DMS53 treated with DMSO at 0.1 percent for 48 hours (cell line): ENCODE measurements at regions not wholly inside any gene's neighbourhood (a gene's known extent, or its start where the extent isn't known, plus 50 kb on each side); places are given as distances from the start of the nearest gene placed in this dataset.
"Not testable (repeated sequence)": the region's sequence is repeated elsewhere in the genome, so short reads cannot be mapped to it uniquely, and the experiment has no call there.

Experiments
- DNase-seq: peaks from one replicate; lab custom pipeline; 2025; ENCODE audit not compliant: unreplicated experiment; lab: John Stamatoyannopoulos, UW

- no peak for DNase-seq
Measured at GRCh38 chr12:62044450-62045135, 215.6 kb upstream of the USP15 start.

DNA sequence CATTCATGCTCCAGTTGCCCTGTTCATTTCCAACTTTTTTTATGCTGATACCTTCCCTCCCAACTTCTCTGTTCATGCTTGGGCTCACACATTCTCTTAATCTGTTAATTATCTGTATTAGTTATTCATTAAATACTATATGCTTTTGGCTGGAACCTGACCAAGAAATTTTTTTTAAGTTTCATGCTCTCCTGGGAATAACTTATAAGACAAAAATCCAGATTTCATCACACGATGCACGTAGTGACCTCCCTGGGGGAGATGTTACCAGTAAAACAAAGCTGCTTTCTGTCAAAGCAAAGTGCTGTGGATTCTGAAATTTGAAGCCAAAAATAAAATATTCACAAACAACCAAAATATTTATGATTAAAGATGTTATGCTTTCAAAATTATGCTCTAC, 215.0 kb upstream of the USP15 start:
- DNase-seq = no peak

- DNase-seq = no peak
Measured at GRCh38 chr12:62050785-62051184, 209.4 kb upstream of the USP15 start.

- no peak for DNase-seq
Measured at GRCh38 chr12:62069976-62070375, 190.2 kb upstream of the USP15 start.

DNA sequence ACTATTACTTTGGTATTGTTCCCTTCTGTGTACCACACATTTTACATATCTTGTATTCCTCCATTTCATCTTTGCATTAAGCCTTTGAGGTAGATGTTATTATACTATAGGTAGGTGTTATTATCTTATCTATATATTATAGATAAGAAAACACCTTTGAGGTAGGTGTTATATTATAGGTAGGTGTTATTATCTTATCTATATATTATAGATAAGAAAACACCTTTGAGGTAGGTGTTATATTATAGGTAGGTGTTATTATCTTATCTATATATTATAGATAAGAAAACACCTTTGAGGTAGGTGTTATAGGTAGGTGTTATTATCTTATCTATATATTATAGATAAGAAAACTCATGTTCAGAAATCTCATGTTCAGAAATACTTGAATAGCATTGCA, 187.0 kb upstream of the USP15 start:
- not testable (repeated sequence) for DNase-seq

- DNase-seq = no peak
Measured at GRCh38 chr12:62075870-62076269, 184.3 kb upstream of the USP15 start.

DNA sequence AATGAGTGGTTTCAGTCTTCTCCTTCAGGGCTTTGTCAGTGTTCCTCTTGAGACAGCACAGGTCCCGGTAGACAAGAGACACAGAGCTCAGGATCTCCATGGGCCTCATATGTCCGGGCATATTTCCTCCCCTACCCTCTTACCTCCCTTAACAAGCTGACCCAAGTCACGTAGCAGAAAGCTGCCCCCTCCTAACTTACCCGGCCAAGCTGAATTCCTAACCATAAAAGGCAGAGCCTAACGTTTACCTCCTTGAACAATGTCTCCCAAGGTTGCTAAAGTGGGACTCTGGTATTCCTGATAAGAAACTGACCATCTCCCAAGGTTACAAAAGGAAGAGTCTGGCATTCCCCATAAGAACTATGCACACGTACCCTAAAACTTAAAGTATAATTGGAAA, 182.2 kb upstream of the USP15 start:
- DNase-seq = no peak

GRCh38 chr12:62082448-62082847, 177.8 kb upstream of the USP15 start:
- DNase-seq = no peak

DNA sequence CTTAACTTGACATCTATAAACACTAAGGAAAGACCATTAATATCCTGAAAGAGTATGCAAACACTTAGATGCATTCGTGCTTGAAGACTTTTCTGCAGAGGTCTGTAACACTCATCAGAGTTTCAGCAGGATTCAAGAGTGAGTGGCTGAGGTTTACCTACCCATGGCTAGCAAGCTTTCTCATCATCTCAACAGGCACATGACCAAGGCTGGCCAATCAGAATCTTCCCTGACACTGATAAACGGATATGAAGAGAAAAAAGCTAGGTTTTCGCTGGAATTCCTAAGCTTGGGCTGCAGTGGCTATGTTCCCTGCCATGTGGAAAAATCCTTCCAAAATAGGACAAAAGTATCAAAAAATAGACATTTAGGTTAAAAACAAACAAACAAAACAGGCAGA, 162.1 kb upstream of the USP15 start:
- DNase-seq = peak; percentile 25

DNA sequence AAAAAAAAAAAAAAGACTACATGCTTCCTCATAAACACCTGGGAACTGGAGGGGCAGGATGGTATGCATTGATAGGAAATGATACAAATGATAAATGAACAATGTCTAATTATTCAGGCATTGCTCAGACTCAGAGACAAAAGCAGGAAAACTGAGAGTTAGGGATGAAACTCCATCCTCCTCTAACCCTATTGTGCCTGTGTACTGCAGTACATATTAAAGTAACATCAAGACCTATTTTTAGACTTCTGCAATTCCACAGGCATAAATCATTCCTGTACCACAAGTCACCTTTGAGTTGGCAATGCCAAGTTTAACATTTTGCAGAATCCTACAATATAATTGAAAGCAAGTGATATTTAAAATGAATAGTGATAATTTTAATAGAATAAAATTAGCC, 156.5 kb upstream of the USP15 start:
- no peak for DNase-seq

GRCh38 chr12:62106547-62107185, 153.5 kb upstream of the USP15 start:
- DNase-seq = no peak

DNA sequence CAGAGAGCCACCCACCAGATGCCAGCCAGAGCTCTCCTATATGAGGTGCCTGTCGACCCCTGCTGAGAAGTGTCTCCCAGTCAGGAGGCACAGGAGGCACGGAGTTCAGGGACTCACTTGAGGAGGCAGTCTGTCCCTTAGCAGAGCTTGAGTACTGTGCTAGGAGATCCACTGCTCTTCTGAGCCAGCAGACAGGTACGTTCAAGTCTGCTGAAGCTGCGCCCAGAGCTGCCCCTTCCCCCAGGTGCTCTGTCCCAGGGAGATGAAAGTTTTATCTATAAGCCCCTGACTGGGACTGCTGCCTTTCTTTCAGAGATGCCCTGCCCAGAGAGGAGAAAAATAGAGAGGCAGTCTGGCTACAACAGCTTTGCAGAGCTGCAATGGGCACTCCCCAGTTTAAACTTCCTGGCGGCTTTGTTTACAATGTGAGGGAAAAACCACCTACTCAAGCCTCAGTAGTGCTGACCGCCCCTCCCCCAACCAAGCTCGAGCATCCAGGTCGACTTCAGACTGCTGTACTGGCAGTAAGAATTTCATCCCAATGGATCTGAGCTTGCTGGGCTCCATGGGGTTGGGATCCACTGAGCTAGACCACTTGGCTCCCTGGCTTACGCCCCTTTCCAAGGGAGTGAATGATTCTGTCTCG, 146.7 kb upstream of the USP15 start:
- peak; percentile 17 for DNase-seq

DNA sequence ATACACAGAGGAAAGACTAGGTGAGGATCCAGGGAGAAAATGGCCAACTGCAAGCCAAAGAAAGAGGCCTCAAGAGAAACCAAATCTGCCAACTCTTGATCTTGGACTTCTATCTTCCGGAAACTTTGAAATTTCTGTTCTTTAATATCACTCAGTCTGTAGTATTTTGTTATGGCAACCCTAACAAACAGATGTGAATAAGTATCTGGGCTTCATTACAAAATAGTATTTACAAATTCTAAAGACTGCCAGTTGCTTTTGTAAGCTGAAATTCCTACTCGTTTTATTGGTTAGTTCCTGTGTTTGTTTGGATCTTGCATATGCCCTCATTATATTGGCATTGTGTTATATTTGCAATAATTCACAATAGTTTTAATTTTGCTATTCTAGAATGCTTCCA, 143.2 kb upstream of the USP15 start:
- no peak for DNase-seq

GRCh38 chr12:62123721-62124203, 136.4 kb upstream of the USP15 start:
- peak; percentile 70 for DNase-seq

DNA sequence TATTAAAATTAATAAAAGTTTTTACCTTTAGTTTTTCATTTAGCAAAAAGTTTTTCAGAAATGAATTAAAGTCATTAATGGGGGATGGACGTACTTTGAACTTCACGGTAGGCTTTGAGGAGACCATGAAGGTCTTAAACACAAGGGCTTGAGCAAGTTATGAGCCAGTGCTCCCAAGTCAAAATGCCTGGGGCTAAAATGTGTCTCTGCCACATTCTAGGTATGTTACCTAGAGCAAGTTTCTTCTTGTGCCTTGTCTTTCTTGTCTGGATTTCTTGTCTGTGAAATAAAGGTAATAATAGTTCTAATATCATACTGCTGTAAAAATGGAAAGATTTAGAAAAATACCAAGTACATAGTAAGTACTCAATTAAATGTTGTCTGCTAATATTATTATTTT, 132.7 kb upstream of the USP15 start:
- DNase-seq = no peak

DNA sequence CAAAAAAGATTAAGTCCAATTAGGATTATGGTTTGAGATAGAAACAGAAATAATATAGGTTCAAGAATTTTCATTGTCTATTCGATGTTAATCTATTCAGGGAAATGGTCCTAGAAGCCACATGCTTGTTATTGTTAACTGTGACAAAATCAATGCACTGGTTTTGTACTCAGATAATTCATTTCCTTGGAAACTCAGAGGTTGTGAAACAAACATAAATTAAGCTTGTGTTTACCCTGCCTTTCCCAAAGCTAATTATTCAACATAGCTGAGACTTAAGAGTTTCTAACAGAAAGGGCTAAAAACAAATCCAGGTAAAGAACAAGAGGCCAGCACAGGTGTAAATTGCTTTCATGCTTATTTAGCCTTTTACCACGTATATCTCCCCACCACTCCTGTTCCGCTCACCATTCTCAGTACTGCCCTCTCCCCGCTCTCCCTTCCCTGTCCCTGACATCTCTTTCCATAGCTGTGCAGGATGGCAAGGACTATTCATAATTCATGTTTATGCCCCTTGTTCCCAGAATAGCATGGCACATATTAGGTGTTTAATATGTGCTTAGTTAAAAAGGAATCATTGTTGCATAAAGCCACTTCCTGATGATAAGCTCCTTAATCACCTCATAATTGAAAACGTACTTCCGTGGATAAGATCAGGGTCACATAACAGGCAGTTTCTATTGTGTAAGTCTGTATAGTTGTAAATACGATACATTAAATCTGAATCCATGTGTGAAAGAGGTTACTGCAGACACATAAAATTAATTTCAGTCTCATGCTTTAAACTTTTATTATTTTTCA, 131.8 kb upstream of the USP15 start:
- no peak for DNase-seq

- no peak for DNase-seq
Measured at GRCh38 chr12:62129291-62129690, 130.9 kb upstream of the USP15 start.

- no peak for DNase-seq
Measured at GRCh38 chr12:62130402-62130801, 129.8 kb upstream of the USP15 start.

DNA sequence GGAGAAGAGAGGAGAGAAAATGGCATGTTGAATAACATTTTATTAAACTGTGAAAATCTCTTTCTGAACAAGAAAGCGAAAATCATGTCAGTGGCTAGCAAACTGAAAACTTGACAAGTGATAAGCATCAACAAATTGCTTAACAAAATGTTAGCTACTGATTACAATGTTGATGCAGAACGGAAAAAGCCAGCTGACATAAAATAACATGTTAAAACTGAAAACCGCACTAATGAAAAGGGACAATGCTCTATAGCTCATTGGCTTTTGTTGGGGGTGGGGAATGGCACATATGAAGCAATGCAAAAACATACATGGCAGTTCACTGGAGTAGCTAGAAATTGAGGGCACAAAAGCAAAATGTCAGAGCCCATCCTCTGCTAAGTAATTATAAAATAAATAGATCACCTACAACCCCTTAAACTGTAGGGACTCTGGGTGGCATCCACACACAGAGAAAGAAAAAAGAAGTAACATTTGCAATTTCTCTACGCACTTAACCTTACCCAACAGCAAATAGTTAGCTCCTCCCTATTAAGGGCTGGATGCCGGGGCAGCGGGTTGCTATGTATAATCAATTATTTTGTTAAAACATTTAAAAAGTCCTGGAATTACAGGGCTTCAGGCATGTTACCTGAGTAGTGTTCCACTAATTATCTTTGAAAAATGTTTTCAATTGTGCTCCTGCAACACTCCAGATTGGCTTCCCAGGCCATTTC, 129.2 kb upstream of the USP15 start:
- DNase-seq = no peak

DNA sequence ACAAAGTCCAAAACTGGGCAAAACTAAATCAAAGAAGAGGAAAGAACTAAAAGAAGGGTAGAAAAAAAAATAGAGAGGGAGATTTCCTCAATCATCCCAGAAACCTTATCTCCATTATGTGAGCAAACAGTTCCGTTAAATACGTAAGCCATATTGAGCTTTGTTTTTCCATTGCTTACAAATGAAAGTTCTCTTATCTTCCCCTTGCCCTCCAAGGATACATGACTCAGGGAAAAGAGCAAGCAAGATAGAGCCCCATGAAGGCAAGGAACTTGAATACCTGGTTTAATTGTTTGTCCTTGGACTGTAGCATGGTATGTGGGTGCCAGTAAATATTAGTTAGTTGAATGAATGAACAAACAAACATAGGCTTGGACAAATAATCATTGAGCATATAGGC, 126.8 kb upstream of the USP15 start:
- DNase-seq = no peak
